ENCODE measurements at regions not wholly inside any gene's neighbourhood (a gene's known extent, or its start where the extent isn't known, plus 50 kb on each side); places are given as distances from the start of the nearest gene placed in this dataset.

GRCh38 chr3:134722969-134723368 lies 72.1 kb upstream of the EPHB1 start:
- TF ChIP-seq EZH2 (IDR thresholded peaks at IDR 0.05; ENCODE audit: low read length, unreplicated experiment), result no peak
- TF ChIP-seq, protein P1, sequence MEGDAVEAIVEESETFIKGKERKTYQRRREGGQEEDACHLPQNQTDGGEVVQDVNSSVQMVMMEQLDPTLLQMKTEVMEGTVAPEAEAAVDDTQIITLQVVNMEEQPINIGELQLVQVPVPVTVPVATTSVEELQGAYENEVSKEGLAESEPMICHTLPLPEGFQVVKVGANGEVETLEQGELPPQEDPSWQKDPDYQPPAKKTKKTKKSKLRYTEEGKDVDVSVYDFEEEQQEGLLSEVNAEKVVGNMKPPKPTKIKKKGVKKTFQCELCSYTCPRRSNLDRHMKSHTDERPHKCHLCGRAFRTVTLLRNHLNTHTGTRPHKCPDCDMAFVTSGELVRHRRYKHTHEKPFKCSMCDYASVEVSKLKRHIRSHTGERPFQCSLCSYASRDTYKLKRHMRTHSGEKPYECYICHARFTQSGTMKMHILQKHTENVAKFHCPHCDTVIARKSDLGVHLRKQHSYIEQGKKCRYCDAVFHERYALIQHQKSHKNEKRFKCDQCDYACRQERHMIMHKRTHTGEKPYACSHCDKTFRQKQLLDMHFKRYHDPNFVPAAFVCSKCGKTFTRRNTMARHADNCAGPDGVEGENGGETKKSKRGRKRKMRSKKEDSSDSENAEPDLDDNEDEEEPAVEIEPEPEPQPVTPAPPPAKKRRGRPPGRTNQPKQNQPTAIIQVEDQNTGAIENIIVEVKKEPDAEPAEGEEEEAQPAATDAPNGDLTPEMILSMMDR (conservative IDR thresholded peaks at IDR 0.05; ENCODE audit: low read depth, low read length), result no peak

Measured in PC-3 (cell line).